Heart left ventricle (tissue), 16 donors: ENCODE measurements at regions not wholly inside any gene's neighbourhood (a gene's known extent, or its start where the extent isn't known, plus 50 kb on each side); places are given as distances from the start of the nearest gene placed in this dataset.
A peak's percentile ranks its signal among the peaks of the same experiment; 100 is the strongest.

Experiments used
- ATAC-seq, 4 donors: fragments of 200-7000 bp; cut with Tn5 transposase; one replicate each; pipeline ENCODE4 v1.9.1; 2020 to 2022; ENCODE audit warnings: moderate library complexity in 4 of 4, mild to moderate bottlenecking in 3 of 4, moderate number of reproducible peaks in 1 of 4
- DNase-seq, 5 donors: peaks; one replicate each; pipeline ENCODE4 v3.0.0-alpha.2; 2020
- H3K27ac ChIP-seq, 12 donors: fragments of 200-600 bp; sonication (generic) in 4 of 12; one replicate each; pipeline versions ENCODE4 v1.5.0 to v1.8.0; 2016 to 2022; ENCODE audit warnings: mild to moderate bottlenecking in 2 of 12
- H3K27me3 ChIP-seq, 9 donors: fragments of 200-600 bp; sonication (generic) in 2 of 9; one replicate each; pipeline versions ENCODE4 v1.5.1 to v1.8.0; 2016 to 2022; ENCODE audit warnings: mild to moderate bottlenecking in 3 of 9
- H3K36me3 ChIP-seq, 9 donors: fragments of 200-600 bp; sonication (generic) in 2 of 9; one replicate each; pipeline versions ENCODE4 v1.5.0 to v1.8.0; 2018 to 2022; ENCODE audit warnings: mild to moderate bottlenecking in 2 of 9
- H3K4me1 ChIP-seq, 12 donors: fragments of 200-600 bp; sonication (generic) in 4 of 12; one replicate each; pipeline versions ENCODE4 v1.5.0 to v1.8.0; 2016 to 2022; ENCODE audit warnings: mild to moderate bottlenecking in 3 of 12
- H3K4me3 ChIP-seq, 12 donors: fragments of 200-600 bp; sonication (generic) in 4 of 12; one replicate each; pipeline versions ENCODE4 v1.5.0 to v1.8.0; 2017 to 2022; ENCODE audit warnings: mild to moderate bottlenecking in 9 of 12, moderate library complexity in 4 of 12
- H3K9me3 ChIP-seq, 12 donors: fragments of 200-600 bp; sonication (generic) in 4 of 12; one replicate each; pipeline versions ENCODE4 v1.5.0 to v1.8.0; 2016 to 2022; ENCODE audit warnings: mild to moderate bottlenecking in 1 of 12
- CTCF ChIP-seq, 12 donors: fragments of 200-600 bp; sonication (generic) in 4 of 12; IDR thresholded peaks; one replicate each; pipeline versions ENCODE4 v1.5.0 to v1.8.0; 2018 to 2022; ENCODE audit warnings: antibody characterized with exemption in 12 of 12, mild to moderate bottlenecking in 5 of 12
- POLR2A ChIP-seq, 2 donors: fragments of 450-650 bp; IDR thresholded peaks; one replicate each; pipeline ENCODE4 v1.6.1; 2017; ENCODE audit warnings: antibody characterized with exemption in 2 of 2, mild to moderate bottlenecking in 2 of 2, moderate library complexity in 2 of 2
- WGBS, 4 donors: extraction: QIAGEN DNeasy Blood & Tissue Kit in 2 of 4; methylation state at CpG; one replicate each; pipeline versions ENCODE4 v1.1.5 to v1.1.7; 2013 to 2018; 5-methylcytosine and 5-hydroxymethylcytosine counted together
- intact Hi-C, 10 donors: fragments of 100-400 bp; cut with DNase I; formaldehyde crosslinking; loops; one replicate each; pipeline versions ENCODE4 v1.11.1 to v1.14.2; 2022
- donor health status: ischemic (EF 13 %, LVEDD 7.1; RV severe dilation, severe dysfunction).
- donor health status: healthy with polysubstance abuse.
- donor health status: DM: no; HTN: yes; CAD: no.
- donor health status: DM: no; HTN: no; CAD: no.
- donor health status: ischemic (EF 25% LVEDD 6.9; RV normal size, moderate dysfunction).
- donor health status: ischemic (EF 25% LVEDD 5.7; RV mildly dilated, moderate dysfunction).
- donor health status: healthy.
- donor health status: DM: yes; HTN: yes; CAD: no.
- donor health status: ischemic (EF 35%, LVEDD 5.7; RV mildly dilated, moderate dysfunction).
- donor health status: nonischemic (EF 11% LVEDD 7.7; RV severe dilation, severe dysfunction).
- donor health status: DM: yes; HTN: yes; CAD: no.
- donor health status: PGD.
- donor health status: ischemic (EF 29% LVEDD 5.4; RV normal size, mild dysfunction).
- donor health status: nonischemic (EF 23%, LVEDD 6.1; RV moderate dilation, normal function).

- DNase-seq (no peak), ATAC-seq (no peak)
- Histone ChIP-seq H3K27ac (no peak overlapping the region), H3K4me3 (no peak overlapping the region), H3K9me3 (peaks cover 0 to 5% (median 0%) of the 10 kb centered on the region in 12 donors), H3K27me3 (no peaks in the 10 kb centered on the region), H3K4me1 (peaks cover 0 to 5% (median 0%) of the 10 kb centered on the region in 12 donors), H3K36me3 (no peaks in the 10 kb centered on the region)
- WGBS, 4 donors = 84 to 92% (median 86%) methylated on average over 5 of the region's 5 CpGs
- intact Hi-C loops = no loop called here
- no peak for TF ChIP-seq POLR2A (IDR thresholded peaks at IDR 0.05)
- no peak for TF ChIP-seq CTCF (IDR thresholded peaks at IDR 0.05)
Observed at GRCh38 chr5:86999951-87000350, 267.7 kb upstream of the RASA1 start.

GRCh38 chr5:87002485-87002884 is 265.2 kb upstream of the RASA1 start:
- H3K4me1 ChIP-seq = peaks cover 0 to 5% (median 0%) of the 10 kb centered on the region in 12 donors
- no peaks in the 10 kb centered on the region for H3K36me3 ChIP-seq
- intact Hi-C loops = no loop called here
- ATAC-seq (peak in 3 of 4 donors; percentile 12 to 69 (median 55)), DNase-seq (no peak)
- WGBS, 4 donors = 51 to 63% (median 58%) methylated on average over 3 of the region's 3 CpGs
- no peaks in the 10 kb centered on the region for H3K27me3 ChIP-seq
- no peak overlapping the region for H3K4me3 ChIP-seq
- TF ChIP-seq POLR2A (IDR thresholded peaks at IDR 0.05) (no peak), CTCF (IDR thresholded peaks at IDR 0.05) (no peak)
- H3K27ac ChIP-seq = peak overlapping the region in 1 of 12 donors; percentile 70
- H3K9me3 ChIP-seq = peaks cover 0 to 1% (median 0%) of the 10 kb centered on the region in 12 donors

GRCh38 chr5:87004101-87004500 is 263.6 kb upstream of the RASA1 start:
- 75 to 93% (median 81%) methylated on average over 3 of the region's 3 CpGs for WGBS, 4 donors
- TF ChIP-seq POLR2A (IDR thresholded peaks at IDR 0.05) (no peak), CTCF (IDR thresholded peaks at IDR 0.05) (no peak)
- Histone ChIP-seq H3K36me3 (no peaks in the 10 kb centered on the region), H3K27me3 (no peaks in the 10 kb centered on the region), H3K9me3 (no peaks in the 10 kb centered on the region), H3K27ac (no peak overlapping the region), H3K4me3 (no peak overlapping the region), H3K4me1 (peaks cover 0 to 5% (median 0%) of the 10 kb centered on the region in 12 donors)
- ATAC-seq = no peak
- intact Hi-C loops = no loop called here
- DNase-seq = no peak

- H3K4me1 ChIP-seq = peaks cover 0 to 13% (median 0%) of the 10 kb centered on the region in 12 donors
- intact Hi-C loops = no loop called here
Observed at GRCh38 chr5:87007737-87008136, 259.9 kb upstream of the RASA1 start.

More at GRCh38 chr5:87007737-87008136, 259.9 kb upstream of the RASA1 start:
- Histone ChIP-seq H3K4me3 (no peak overlapping the region), H3K27ac (no peak overlapping the region), H3K36me3 (no peaks in the 10 kb centered on the region), H3K9me3 (no peaks in the 10 kb centered on the region), H3K27me3 (no peaks in the 10 kb centered on the region)
- no peak for DNase-seq
- no peak for TF ChIP-seq POLR2A (IDR thresholded peaks at IDR 0.05)
- TF ChIP-seq CTCF (IDR thresholded peaks at IDR 0.05) = no peak
- no peak for ATAC-seq
